ENCODE measurements at regions not wholly inside any gene's neighbourhood (a gene's known extent, or its start where the extent isn't known, plus 50 kb on each side); places are given as distances from the start of the nearest gene placed in this dataset.

- TF ChIP-seq EZH2 (IDR thresholded peaks at IDR 0.05): no peak
- no peak for TF ChIP-seq EZH2phosphoT487 (IDR thresholded peaks at IDR 0.05)
- TF ChIP-seq CTCF (IDR thresholded peaks at IDR 0.05): no peak
- H3K9me3 ChIP-seq (ENCODE audit: low read depth): no peaks in the 10 kb centered on the region
- H3K4me3 ChIP-seq: no peak overlapping the region
- no peaks in the 10 kb centered on the region for H3K27me3 ChIP-seq
- no peaks in the 10 kb centered on the region for H3K79me2 ChIP-seq (ENCODE audit: low read depth)
- H3K4me1 Mint-ChIP-seq: no peaks in the 10 kb centered on the region
- H3K4me1 ChIP-seq: no peaks in the 10 kb centered on the region
- no peak for DNase-seq (ENCODE audit: low spot score)
- H2AFZ ChIP-seq (replicated peaks): no peak overlapping the region
- no peaks in the 10 kb centered on the region for H3K9me3 Mint-ChIP-seq
- no peaks in the 10 kb centered on the region for H3K27me3 Mint-ChIP-seq (ENCODE audit: insufficient read depth, low read depth)
- no peaks in the 10 kb centered on the region for H3K36me3 ChIP-seq
- no peak overlapping the region for H3K27ac ChIP-seq
- no peak overlapping the region for H3K4me3 Mint-ChIP-seq
- no peaks in the 10 kb centered on the region for H3K36me3 Mint-ChIP-seq
- no peak overlapping the region for H3K27ac Mint-ChIP-seq
- no peaks in the 10 kb centered on the region for H4K20me1 ChIP-seq (ENCODE audit: low read depth)
- no peak overlapping the region for H3K4me2 ChIP-seq
- H3F3A ChIP-seq (ENCODE audit: low read depth): no peaks in the 10 kb centered on the region
- H3K9ac ChIP-seq: no peak overlapping the region
These were observed 181.6 kb downstream of the SHANK2 start for GRCh38 chr11:71070490-71071453.

GRCh38 chr11:71068963-71069362 lies 183.4 kb downstream of the SHANK2 start:
- Histone ChIP-seq H3K4me3 (no peak overlapping the region), H3K9me3 (ENCODE audit: low read depth) (no peaks in the 10 kb centered on the region), H4K20me1 (ENCODE audit: low read depth) (no peaks in the 10 kb centered on the region), H3K36me3 (no peaks in the 10 kb centered on the region), H3K79me2 (ENCODE audit: low read depth) (no peaks in the 10 kb centered on the region), H3K4me1 (no peaks in the 10 kb centered on the region), H2AFZ (replicated peaks) (no peak overlapping the region), H3K27ac (no peak overlapping the region), H3K27me3 (no peaks in the 10 kb centered on the region), H3K9ac (no peak overlapping the region), H3K4me2 (no peak overlapping the region), H3F3A (ENCODE audit: low read depth) (no peaks in the 10 kb centered on the region)
- Mint-ChIP-seq H3K27ac (no peak overlapping the region), H3K9me3 (no peaks in the 10 kb centered on the region), H3K27me3 (ENCODE audit: insufficient read depth, low read depth) (peaks cover 4% of the 10 kb centered on the region), H3K4me3 (no peak overlapping the region), H3K36me3 (no peaks in the 10 kb centered on the region), H3K4me1 (no peaks in the 10 kb centered on the region)
- no peak for DNase-seq (ENCODE audit: low spot score)
- no peak for TF ChIP-seq CTCF (IDR thresholded peaks at IDR 0.05)

GRCh38 chr11:71067753-71068152 lies 184.6 kb downstream of the SHANK2 start:
- Histone ChIP-seq H3K9ac (no peak overlapping the region), H3K79me2 (ENCODE audit: low read depth) (no peaks in the 10 kb centered on the region), H2AFZ (replicated peaks) (no peak overlapping the region), H3F3A (ENCODE audit: low read depth) (no peaks in the 10 kb centered on the region), H3K27ac (no peak overlapping the region), H3K4me2 (no peak overlapping the region), H3K36me3 (no peaks in the 10 kb centered on the region), H4K20me1 (ENCODE audit: low read depth) (no peaks in the 10 kb centered on the region), H3K9me3 (ENCODE audit: low read depth) (no peaks in the 10 kb centered on the region), H3K4me1 (no peaks in the 10 kb centered on the region), H3K27me3 (no peaks in the 10 kb centered on the region), H3K4me3 (no peak overlapping the region)
- no peak for DNase-seq (ENCODE audit: low spot score)
- Mint-ChIP-seq H3K9me3 (peaks cover 2% of the 10 kb centered on the region), H3K4me1 (peaks cover 2% of the 10 kb centered on the region), H3K27ac (no peak overlapping the region), H3K36me3 (no peaks in the 10 kb centered on the region), H3K27me3 (ENCODE audit: insufficient read depth, low read depth) (peaks cover 4% of the 10 kb centered on the region), H3K4me3 (no peak overlapping the region)
- TF ChIP-seq EZH2 (IDR thresholded peaks at IDR 0.05) (no peak), EZH2phosphoT487 (IDR thresholded peaks at IDR 0.05) (no peak), CTCF (IDR thresholded peaks at IDR 0.05) (no peak)
